COLO668 (cell line): ENCODE measurements at regions not wholly inside any gene's neighbourhood (a gene's known extent, or its start where the extent isn't known, plus 50 kb on each side); places are given as distances from the start of the nearest gene placed in this dataset.
A peak's percentile ranks its signal among the peaks of the same experiment; 100 is the strongest.

Experiments used
- DNase-seq: peaks from one replicate; lab custom pipeline; 2025; ENCODE audit not compliant: unreplicated experiment; lab: John Stamatoyannopoulos, UW

DNA sequence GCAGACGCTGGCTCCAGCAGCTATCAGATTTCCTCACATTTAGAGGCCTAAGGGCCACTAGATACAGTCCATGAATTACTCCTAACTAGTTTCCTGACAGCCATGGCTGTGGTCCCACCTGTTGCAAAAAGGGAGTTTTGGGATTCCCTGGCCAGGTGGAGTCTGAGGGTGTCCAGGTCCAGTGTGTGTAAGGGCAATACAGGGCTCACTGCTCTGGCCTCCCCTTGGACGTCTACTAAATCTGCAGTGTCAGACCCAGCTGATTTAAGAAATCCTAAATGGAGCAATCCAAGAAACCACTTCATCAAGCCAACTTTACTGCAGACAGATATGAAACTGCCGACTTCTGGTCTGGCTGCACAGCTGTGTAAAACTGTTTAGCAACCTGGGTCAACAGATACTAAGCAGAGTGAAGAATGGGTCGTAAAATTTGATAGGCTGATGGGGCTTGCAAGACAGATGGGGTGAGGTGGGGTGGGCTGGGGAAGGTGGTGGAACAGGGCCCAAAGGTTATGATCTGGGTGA lies 116.4 kb downstream of the GADD45G start:
- peak; percentile 38 for DNase-seq

DNA sequence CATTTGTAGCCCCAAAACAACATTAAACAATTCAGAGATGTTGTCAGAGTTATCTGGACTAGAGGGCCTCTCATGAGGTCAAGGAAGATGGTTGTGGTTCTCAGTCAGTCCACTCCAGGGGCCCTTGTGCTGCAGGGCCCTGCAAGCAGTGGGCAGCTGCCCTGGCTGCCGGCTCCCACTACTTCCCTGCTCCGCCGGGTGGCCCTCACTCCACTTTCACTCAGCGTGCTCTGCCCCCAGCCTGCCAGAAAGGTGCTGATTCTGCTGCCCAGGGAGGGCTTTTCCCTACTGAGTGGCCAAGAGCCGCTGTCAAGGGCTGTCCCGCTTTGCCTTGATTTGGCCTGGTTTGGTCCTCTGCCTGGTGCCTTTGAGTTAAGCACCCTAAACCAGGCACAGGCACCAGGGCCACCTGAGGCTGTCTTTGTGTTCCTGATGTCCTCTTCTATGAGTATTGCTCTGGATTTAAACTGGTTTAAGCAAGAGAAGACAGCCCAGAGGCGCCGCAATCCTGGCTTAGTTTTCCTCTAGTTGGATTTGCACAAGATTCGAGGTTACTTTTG lies 117.2 kb downstream of the GADD45G start:
- DNase-seq: no peak

DNA sequence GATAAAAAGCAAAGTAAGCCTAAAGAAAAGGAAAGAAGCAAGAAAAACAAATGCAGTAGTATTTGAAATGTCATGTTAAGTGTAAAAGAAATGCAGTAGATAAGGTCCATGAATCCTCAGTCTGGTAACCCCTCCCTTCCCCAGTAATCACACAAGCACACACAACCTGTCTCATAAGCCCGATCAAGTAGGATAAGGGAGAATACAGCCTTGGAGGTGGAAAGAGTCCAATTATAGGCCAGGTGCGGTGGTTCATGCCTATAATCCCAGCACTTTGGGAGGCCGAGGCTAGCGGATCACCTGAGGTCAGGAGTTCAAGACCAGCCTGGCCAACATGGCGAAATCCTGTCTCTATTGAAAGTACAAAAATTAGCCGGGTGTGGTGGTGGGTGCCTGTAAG lies 117.9 kb downstream of the GADD45G start:
- DNase-seq: no peak

DNA sequence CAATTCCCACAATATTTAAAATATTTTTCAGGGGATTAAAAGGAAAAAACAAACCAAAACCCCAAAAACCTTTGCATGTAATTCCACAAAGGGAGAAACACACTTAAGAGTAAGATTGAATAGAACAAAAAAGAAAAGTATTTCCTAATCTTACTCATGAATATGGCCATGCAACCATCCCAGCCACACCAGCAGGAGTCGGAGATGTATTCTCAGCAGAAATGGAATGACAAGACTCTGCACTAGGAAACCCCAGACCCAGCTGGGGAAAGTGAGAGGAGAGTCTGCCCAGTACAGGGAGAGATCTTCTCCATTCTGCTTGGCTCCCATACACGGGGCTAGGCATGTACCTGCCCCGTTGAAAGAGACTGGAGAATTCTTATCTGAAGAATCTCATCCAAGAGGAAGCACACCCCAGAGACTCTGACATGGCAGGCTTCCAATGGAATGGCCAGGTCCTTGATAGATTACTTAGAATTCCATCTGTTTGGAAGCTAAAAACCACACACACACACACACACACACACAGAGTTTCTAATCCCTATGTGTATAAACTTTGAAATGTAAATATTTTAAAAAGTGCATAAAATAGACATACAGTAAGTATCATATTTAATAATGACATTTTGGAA lies 118.8 kb downstream of the GADD45G start:
- no peak for DNase-seq

DNA sequence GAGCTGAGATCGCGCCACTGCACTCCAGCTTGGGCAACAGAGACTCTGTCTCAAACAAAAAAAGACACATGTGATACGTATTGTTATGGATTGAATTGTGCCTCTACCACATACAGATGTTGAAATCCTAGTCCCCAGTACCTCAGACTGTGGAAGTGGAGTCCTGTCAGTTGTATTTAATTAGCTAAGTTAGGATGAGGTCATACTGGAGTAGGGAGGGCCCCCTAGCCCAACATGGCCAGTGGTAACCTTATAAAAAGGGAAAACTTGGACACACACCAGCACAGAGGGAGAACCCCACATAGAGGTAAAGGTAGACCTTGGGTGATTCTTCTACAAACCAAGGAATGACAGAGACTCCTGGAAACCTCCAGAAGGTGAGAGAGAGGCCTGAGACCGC lies 119.8 kb downstream of the GADD45G start:
- DNase-seq: no peak

GRCh38 chr9:89725271-89725670 lies 120.5 kb downstream of the GADD45G start:
- DNase-seq: no peak

- no peak for DNase-seq
Observed at GRCh38 chr9:89729954-89730530, 125.2 kb downstream of the GADD45G start.

DNA sequence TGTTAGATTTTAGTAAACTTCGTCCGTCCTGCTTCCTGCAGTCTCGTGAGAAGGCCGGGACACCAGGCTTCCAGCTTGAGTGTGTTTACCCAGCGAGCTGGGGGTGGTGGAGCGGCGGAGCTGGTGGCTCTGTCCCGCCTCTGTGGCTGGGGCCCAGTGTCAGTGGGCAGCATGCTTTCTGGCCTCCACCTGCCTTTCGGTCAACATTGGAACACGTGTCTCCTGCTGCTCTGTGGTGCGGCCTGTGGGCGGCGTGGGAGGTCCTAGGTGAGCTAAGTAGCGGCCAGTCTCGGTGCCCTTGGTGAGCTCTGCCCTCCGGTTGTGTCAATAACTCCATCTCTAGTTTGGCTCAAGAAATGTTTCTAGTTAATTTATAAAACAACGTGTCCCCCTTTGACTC lies 125.9 kb downstream of the GADD45G start:
- peak; percentile 95 for DNase-seq

DNA sequence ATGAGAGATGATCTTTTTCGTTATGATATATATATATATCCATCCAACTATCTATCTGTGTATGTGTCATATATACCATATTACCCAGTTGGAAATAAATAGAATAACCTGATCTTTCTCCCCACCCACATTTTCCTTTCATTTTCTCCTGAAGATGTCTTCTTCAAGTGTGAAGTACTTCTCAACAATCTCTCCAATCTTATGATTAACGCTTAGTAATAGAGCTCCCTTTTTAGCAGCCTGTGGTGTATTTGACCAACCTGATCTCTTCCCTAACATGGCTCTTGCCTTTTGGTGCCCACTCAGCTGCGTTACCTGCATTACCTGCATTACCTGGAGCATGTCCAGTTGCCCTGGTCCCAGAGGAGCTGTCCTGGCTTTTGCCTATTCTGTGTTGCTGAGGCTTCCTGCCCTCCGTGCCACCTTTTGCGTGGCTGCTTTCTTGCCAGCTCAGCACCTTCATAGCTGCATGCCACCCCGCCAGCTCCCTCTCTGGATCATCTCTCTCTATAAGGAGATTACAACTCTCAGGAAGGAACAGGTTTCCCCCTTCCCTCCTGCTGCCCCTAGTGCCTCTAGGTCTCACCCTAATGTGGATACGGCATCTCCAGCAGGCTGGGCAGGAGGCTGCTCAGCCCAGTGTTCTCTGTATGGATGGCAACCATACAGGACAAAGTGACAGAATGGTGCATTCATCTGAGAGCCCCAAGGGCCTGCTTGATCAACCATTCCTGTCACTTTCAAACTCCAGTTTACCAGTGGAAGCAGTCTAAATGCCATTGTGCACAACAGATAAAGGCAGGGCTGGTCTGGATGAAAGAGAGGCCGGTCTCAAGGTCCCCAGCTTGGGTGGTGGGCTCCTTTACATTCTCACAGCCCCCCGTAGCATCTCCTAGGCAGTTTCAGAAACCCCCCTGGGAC lies 126.7 kb downstream of the GADD45G start:
- DNase-seq: no peak

DNA sequence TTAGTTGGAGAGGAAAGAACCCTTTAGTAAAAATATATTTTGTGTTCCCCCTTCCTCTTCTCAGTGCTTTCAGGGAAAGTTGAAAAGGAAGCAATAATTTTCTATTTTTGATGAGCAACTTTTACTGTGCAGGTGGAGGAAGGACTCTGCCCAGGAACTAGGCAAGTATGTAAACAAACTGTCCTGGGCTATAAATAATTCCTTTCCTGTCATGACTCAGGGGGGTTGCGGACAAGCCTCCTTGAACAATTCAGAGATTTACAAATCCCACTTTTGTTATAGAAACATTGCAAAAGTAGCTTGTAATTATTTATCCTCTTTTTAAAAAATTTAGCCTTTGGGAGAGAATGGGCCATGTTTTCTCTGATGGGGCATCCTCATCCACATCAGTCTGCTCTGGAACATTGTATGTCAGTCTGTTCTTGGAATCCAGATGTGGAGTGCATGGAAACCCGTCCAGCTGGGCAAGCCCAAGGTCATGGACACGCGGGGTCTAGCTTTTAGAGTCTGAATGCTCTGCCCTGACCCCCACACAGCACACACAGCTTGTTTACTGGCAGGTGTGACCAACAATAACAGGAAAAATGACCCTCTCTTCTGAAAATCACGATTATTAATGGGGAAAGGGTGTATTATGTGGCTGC lies 127.6 kb downstream of the GADD45G start:
- peak; percentile 22 for DNase-seq

DNA sequence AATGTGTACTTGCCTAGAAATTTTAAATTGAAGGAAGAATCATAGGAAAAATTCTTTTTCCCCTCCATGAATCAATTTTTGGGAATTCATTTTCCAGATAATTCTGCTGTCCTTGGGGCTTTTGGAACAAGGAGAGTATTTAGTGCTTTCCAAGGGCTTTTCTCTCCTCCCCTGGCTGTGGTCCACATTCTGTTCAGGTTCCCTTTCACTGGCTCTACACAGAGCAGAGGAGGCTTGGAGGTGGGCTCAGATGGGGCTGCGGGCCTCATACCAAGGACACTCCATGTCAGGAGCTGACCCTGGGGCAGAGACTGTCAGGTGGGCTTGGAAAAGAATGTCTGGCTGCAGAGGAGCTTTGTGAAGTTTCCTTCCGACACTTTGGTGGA lies 128.1 kb downstream of the GADD45G start:
- no peak for DNase-seq

- peak; percentile 24 for DNase-seq
Observed at GRCh38 chr9:89734600-89735041, 129.8 kb downstream of the GADD45G start.

- DNase-seq: no peak
Observed at GRCh38 chr9:89738137-89738932, 133.5 kb downstream of the GADD45G start.

DNA sequence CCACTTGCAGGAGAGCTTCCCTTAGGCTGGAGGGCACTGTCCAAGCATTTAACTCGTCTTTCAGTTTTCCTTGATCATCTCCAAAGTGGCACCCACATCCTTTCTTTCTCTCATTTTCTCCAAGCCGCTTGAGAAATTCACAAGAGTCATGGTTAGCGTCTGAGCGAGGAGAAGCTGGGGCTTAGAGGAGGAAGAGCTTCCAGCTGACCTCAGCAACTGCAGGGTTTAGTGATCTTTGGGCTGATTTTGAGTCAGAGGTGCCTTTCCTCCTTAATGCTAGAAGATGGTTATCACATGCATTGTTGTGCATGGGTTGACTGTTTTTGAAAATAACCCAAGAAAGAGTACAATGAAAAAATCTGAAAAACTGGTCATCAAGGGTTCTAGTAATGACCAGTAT lies 134.7 kb downstream of the GADD45G start:
- DNase-seq: no peak

GRCh38 chr9:89739916-89740315 lies 135.1 kb downstream of the GADD45G start:
- no peak for DNase-seq

DNA sequence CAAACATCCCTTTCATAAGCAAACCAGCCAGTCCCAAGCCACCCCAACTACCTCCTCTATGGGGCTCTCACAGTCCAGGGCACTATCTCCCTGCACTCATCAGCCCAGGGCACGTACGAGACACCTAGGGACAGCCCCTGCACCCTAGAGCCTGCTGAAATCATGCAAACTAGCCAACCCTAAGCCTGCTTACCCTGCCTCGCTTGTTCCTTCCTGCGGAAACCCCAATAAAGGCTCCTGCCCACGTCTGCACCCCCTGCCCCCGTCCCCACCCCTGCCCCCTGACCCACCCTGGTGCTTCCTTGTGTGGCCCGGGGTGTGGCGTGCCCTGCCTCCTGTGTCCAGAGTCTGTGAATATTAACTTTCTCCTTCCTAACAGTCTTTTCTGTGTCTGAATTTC lies 135.9 kb downstream of the GADD45G start:
- no peak for DNase-seq

DNA sequence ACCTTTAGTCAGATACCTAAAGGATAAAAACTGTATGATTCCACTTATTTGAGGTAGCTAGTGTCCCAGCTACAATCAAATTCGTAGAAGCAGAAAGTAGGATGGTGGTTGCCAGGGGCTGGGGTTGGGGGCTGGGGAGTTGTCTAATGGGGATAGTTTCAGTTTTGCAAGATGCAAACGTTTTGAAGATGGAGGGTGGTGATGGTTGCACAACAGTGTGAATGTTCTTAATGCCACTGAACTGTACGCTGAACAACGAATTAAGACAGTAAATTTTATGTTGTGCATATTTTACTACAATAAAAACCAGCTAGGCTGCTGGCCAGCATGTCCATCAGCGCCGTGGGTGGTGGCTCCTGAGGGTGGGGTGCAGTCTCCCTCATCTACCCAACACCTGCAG lies 137.8 kb downstream of the GADD45G start:
- DNase-seq: no peak

DNA sequence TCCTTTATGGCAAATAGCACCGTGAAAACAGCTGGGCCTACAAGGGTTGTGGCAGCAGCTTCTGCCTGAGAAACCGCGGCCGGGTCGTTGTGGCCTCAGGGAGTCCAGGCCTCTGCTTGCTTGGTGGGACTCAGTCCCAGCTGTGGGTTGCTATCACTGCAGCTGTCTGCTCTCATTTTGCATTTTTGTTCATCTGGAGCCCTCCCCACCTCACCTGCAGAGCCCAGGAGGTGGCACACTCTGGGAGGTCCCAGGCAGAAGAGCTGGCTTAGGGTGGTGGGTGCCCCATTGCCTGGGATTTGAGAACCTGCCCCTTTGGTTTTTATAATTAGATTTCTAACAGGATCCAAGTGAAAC lies 138.4 kb downstream of the GADD45G start:
- DNase-seq: no peak

- no peak for DNase-seq
Observed at GRCh38 chr9:89743573-89744254, 138.9 kb downstream of the GADD45G start.

GRCh38 chr9:89744255-89744648 lies 139.4 kb downstream of the GADD45G start:
- no peak for DNase-seq
